ENCODE measurements at regions not wholly inside any gene's neighbourhood (a gene's known extent, or its start where the extent isn't known, plus 50 kb on each side); places are given as distances from the start of the nearest gene placed in this dataset.

- Histone ChIP-seq H3K27me3 (ENCODE audit: insufficient read depth, low read length) (no peaks in the 10 kb centered on the region), H3K4me1 (ENCODE audit: control insufficient read depth in 1 of 2, insufficient read depth in 2 of 2, low read length in 2 of 2) (peaks cover 7 to 14% of the 10 kb centered on the region in 2 experiments; a peak in 3 of 4 replicates), H3K4me2 (ENCODE audit: low read length) (no peak overlapping the region), H4K20me1 (ENCODE audit: insufficient read depth) (no peaks in the 10 kb centered on the region), H2AFZ (ENCODE audit: low read depth, low read length, poor library complexity, severe bottlenecking) (no peak overlapping the region), H3K27ac (ENCODE audit: low read depth, low read length) (no peak overlapping the region), H3K9me2 (ENCODE audit: insufficient read depth) (no peaks in the 10 kb centered on the region), H3K36me3 (ENCODE audit: control insufficient read depth in 1 of 2, insufficient read depth in 2 of 2, low read length in 2 of 2) (no peaks in the 10 kb centered on the region), H3K9me3 (ENCODE audit: control insufficient read depth in 1 of 2, insufficient read depth in 1 of 2, low read depth in 1 of 2, low read length in 2 of 2) (no peaks in the 10 kb centered on the region), H3K79me2 (ENCODE audit: insufficient read depth, low read length) (no peaks in the 10 kb centered on the region), H3K9ac (ENCODE audit: low read length) (no peak overlapping the region), H3K4me3 (replicated peaks in 1 of 2; ENCODE audit: low read depth in 1 of 2, low read length in 2 of 2) (no peak overlapping the region)
- DNase-seq (ENCODE audit: low read depth, low spot score) (no peak), ATAC-seq (no peak)
- TF ChIP-seq RAD21 (IDR thresholded peaks at IDR 0.05; ENCODE audit: low read depth), result no peak
- TF ChIP-seq ZNF274 (IDR thresholded peaks at IDR 0.05; ENCODE audit: low read depth, low read length), result no peak
- no peak for TF ChIP-seq POLR2A (IDR thresholded peaks at IDR 0.05; ENCODE audit: borderline replicate concordance, extremely low read depth, insufficient read depth, insufficient read length)
- no peak for TF ChIP-seq SRF (IDR thresholded peaks at IDR 0.05; ENCODE audit: low read depth)
- TF ChIP-seq ZBTB33 (IDR thresholded peaks at IDR 0.05; ENCODE audit: extremely low read depth, insufficient replicate concordance, low read length), result no peak
- TF ChIP-seq CBX3 (IDR thresholded peaks at IDR 0.05; ENCODE audit: low read depth), result no peak
- no peak for TF ChIP-seq SP1 (IDR thresholded peaks at IDR 0.05; ENCODE audit: low read depth)
- no peak for TF ChIP-seq POLR2AphosphoS5 (IDR thresholded peaks at IDR 0.05; ENCODE audit: low read depth, low read length)
- no peak for TF ChIP-seq EZH2 (IDR thresholded peaks at IDR 0.05)
- TF ChIP-seq, protein P1, sequence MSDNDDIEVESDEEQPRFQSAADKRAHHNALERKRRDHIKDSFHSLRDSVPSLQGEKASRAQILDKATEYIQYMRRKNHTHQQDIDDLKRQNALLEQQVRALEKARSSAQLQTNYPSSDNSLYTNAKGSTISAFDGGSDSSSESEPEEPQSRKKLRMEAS (IDR thresholded peaks at IDR 0.05), result no peak
- TF ChIP-seq CTCF (IDR thresholded peaks at IDR 0.05 in 2 of 3, conservative IDR thresholded peaks at IDR 0.05 in 1 of 3; ENCODE audit: borderline replicate concordance in 1 of 3, insufficient read depth in 1 of 3, low read depth in 2 of 3, low read length in 2 of 3), result no peak
- no peak for TF ChIP-seq SIN3A (IDR thresholded peaks at IDR 0.05; ENCODE audit: low read depth)
- TF ChIP-seq JUND (IDR thresholded peaks at IDR 0.05), result no peak
- TF ChIP-seq, protein P2, sequence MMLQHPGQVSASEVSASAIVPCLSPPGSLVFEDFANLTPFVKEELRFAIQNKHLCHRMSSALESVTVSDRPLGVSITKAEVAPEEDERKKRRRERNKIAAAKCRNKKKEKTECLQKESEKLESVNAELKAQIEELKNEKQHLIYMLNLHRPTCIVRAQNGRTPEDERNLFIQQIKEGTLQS (IDR thresholded peaks at IDR 0.05), result no peak
- TF ChIP-seq CEBPB (IDR thresholded peaks at IDR 0.05; ENCODE audit: low read depth), result no peak
- TF ChIP-seq EGR1 (IDR thresholded peaks at IDR 0.05; ENCODE audit: low read depth), result no peak
- TF ChIP-seq ELF1 (IDR thresholded peaks at IDR 0.05; ENCODE audit: borderline replicate concordance, low read depth), result no peak
- ChIA-PET RAD21 (ENCODE audit: low non-redundant PET in 1 of 2, low total read pairs in 2 of 2, uncharacterized antibody in 2 of 2, unreplicated experiment in 2 of 2) (no interaction called here), POLR2A (no interaction called here), CTCF (interaction anchor here (1.4 to 2.0 kb wide), 2 partner anchors 8 to 112 kb away, joined by 3 to 11 read pairs; no protein-coding TSS in a partner anchor)
- no TSS peak for BruUV-seq (replicated peaks)
- intact Hi-C loops (cut with micrococcal nuclease), result no loop called here
These were observed 54.2 kb upstream of the TARP start for GRCh38 chr7:38327637-38328036.

Measured in HCT116 (cell line).